ENCODE measurements at regions not wholly inside any gene's neighbourhood (a gene's known extent, or its start where the extent isn't known, plus 50 kb on each side); places are given as distances from the start of the nearest gene placed in this dataset.

- no peak overlapping the region for H3K4me3 Mint-ChIP-seq (ENCODE audit: low read depth)
- no peak overlapping the region for H3K27ac Mint-ChIP-seq
- no peaks in the 10 kb centered on the region for H3K4me1 Mint-ChIP-seq (ENCODE audit: low read depth)
- no peak for DNase-seq (ENCODE audit: low spot score)
- peaks cover 7% of the 10 kb centered on the region for H3K9me3 Mint-ChIP-seq
- H3K36me3 Mint-ChIP-seq (ENCODE audit: low read depth), result no peaks in the 10 kb centered on the region
- no peaks in the 10 kb centered on the region for H3K27me3 Mint-ChIP-seq (ENCODE audit: low read depth)
- intact Hi-C loops (cut with micrococcal nuclease), result no loop called here
Measured at GRCh38 chr5:43973318-43973717, 370.3 kb downstream of the NNT start.

GRCh38 chr5:43967165-43967564 is 364.2 kb downstream of the NNT start:
- Mint-ChIP-seq H3K27me3 (ENCODE audit: low read depth) (no peaks in the 10 kb centered on the region), H3K4me1 (ENCODE audit: low read depth) (no peaks in the 10 kb centered on the region), H3K36me3 (ENCODE audit: low read depth) (no peaks in the 10 kb centered on the region), H3K27ac (no peak overlapping the region), H3K9me3 (peaks cover 38% of the 10 kb centered on the region), H3K4me3 (ENCODE audit: low read depth) (no peak overlapping the region)
- intact Hi-C loops (cut with micrococcal nuclease), result no loop called here
- DNase-seq (ENCODE audit: low spot score), result no peak

DNA sequence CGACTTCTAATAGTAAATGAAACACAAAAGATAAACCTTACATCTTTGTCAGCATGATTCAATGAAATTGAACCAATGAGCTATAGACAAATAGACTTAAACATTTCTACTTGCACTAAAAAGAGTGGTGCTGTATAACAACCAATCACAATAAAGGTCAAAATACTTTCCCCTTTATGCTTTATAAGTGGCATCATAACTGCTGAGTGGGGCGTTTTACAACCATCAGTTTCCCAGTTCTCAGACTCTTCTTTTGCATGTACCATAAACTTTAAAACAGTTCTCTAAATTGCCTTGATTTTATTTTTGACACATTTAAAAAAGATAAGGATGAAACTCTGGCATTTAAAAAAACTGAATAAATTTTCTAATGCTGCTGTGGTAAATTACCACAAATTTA is 356.2 kb downstream of the NNT start:
- H3K9me3 Mint-ChIP-seq, result peaks cover 21% of the 10 kb centered on the region
- no peaks in the 10 kb centered on the region for H3K27me3 Mint-ChIP-seq (ENCODE audit: low read depth)
- no peaks in the 10 kb centered on the region for H3K36me3 Mint-ChIP-seq (ENCODE audit: low read depth)
- no peak overlapping the region for H3K4me3 Mint-ChIP-seq (ENCODE audit: low read depth)
- no peak for DNase-seq (ENCODE audit: low spot score)
- H3K4me1 Mint-ChIP-seq (ENCODE audit: low read depth), result no peaks in the 10 kb centered on the region
- intact Hi-C loops (cut with micrococcal nuclease), result no loop called here
- no peak overlapping the region for H3K27ac Mint-ChIP-seq

GRCh38 chr5:43947935-43948334 is 345.0 kb downstream of the NNT start:
- no peak for DNase-seq (ENCODE audit: low spot score)
- Mint-ChIP-seq H3K4me3 (ENCODE audit: low read depth) (no peak overlapping the region), H3K27ac (no peak overlapping the region), H3K4me1 (ENCODE audit: low read depth) (no peaks in the 10 kb centered on the region), H3K36me3 (ENCODE audit: low read depth) (no peaks in the 10 kb centered on the region), H3K9me3 (peaks cover 31% of the 10 kb centered on the region), H3K27me3 (ENCODE audit: low read depth) (no peaks in the 10 kb centered on the region)
- intact Hi-C loops (cut with micrococcal nuclease), result no loop called here

DNA sequence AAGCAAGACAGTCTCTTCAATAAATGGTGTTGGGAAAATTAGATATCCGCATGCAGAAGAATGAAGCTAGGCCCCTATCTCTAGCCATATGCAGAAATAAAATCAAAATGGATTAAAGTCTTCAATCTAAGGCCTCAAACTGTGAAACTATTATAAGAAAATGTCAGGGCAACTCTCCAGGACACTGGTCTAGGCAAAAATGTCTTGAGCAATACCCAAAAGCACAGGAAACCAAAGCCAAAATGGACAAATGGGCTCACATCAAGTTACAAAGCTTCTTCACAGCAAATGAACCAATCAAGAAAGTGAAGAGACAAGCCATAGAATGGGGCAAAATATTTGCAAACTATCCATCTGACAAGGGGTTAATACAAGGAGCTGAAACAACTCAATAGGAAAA is 338.8 kb downstream of the NNT start:
- Mint-ChIP-seq H3K27ac (no peak overlapping the region), H3K4me3 (ENCODE audit: low read depth) (no peak overlapping the region), H3K36me3 (ENCODE audit: low read depth) (no peaks in the 10 kb centered on the region), H3K4me1 (ENCODE audit: low read depth) (no peaks in the 10 kb centered on the region), H3K9me3 (peaks cover 33% of the 10 kb centered on the region), H3K27me3 (ENCODE audit: low read depth) (no peaks in the 10 kb centered on the region)
- no peak for DNase-seq (ENCODE audit: low spot score)
- intact Hi-C loops (cut with micrococcal nuclease), result no loop called here

DNA sequence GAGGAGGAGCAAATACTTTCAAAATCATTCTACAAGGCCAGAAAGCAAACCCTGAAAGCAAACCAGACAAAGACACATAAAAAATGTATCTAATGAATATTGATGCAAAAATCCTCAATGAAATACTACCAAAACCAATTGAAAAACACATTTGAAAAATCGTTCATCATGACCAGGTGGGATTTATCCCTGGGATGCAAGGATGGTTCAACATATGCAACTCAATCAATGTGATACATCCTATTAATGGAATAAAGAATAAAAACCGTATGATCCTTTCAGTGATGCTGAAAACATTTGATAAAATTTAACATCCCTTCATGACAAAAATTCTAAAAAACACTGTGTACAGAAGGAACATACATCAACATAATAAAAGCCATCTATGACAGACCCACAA is 337.6 kb downstream of the NNT start:
- Mint-ChIP-seq H3K4me1 (ENCODE audit: low read depth) (no peaks in the 10 kb centered on the region), H3K4me3 (ENCODE audit: low read depth) (no peak overlapping the region), H3K27me3 (ENCODE audit: low read depth) (no peaks in the 10 kb centered on the region), H3K36me3 (ENCODE audit: low read depth) (no peaks in the 10 kb centered on the region), H3K9me3 (peaks cover 32% of the 10 kb centered on the region), H3K27ac (no peak overlapping the region)
- DNase-seq (ENCODE audit: low spot score), result no peak
- intact Hi-C loops (cut with micrococcal nuclease), result no loop called here

GRCh38 chr5:43926923-43927322 is 323.9 kb downstream of the NNT start:
- Mint-ChIP-seq H3K27me3 (ENCODE audit: low read depth) (no peaks in the 10 kb centered on the region), H3K9me3 (peaks cover 11% of the 10 kb centered on the region), H3K36me3 (ENCODE audit: low read depth) (no peaks in the 10 kb centered on the region), H3K27ac (no peak overlapping the region), H3K4me1 (ENCODE audit: low read depth) (no peaks in the 10 kb centered on the region), H3K4me3 (ENCODE audit: low read depth) (no peak overlapping the region)
- DNase-seq (ENCODE audit: low spot score), result no peak
- intact Hi-C loops (cut with micrococcal nuclease), result no loop called here

GRCh38 chr5:43920422-43920821 is 317.4 kb downstream of the NNT start:
- DNase-seq (ENCODE audit: low spot score), result no peak
- Mint-ChIP-seq H3K9me3 (peaks cover 6% of the 10 kb centered on the region), H3K4me1 (ENCODE audit: low read depth) (no peaks in the 10 kb centered on the region), H3K36me3 (ENCODE audit: low read depth) (no peaks in the 10 kb centered on the region), H3K27me3 (ENCODE audit: low read depth) (no peaks in the 10 kb centered on the region), H3K4me3 (ENCODE audit: low read depth) (no peak overlapping the region), H3K27ac (no peak overlapping the region)
- intact Hi-C loops (cut with micrococcal nuclease), result no loop called here

GRCh38 chr5:43917925-43918324 is 314.9 kb downstream of the NNT start:
- Mint-ChIP-seq H3K36me3 (ENCODE audit: low read depth) (no peaks in the 10 kb centered on the region), H3K27me3 (ENCODE audit: low read depth) (no peaks in the 10 kb centered on the region), H3K4me1 (ENCODE audit: low read depth) (no peaks in the 10 kb centered on the region), H3K27ac (no peak overlapping the region), H3K9me3 (peaks cover 6% of the 10 kb centered on the region), H3K4me3 (ENCODE audit: low read depth) (no peak overlapping the region)
- intact Hi-C loops (cut with micrococcal nuclease), result no loop called here
- no peak for DNase-seq (ENCODE audit: low spot score)

GRCh38 chr5:43903129-43903528 is 300.1 kb downstream of the NNT start:
- Mint-ChIP-seq H3K4me1 (ENCODE audit: low read depth) (no peaks in the 10 kb centered on the region), H3K36me3 (ENCODE audit: low read depth) (no peaks in the 10 kb centered on the region), H3K27me3 (ENCODE audit: low read depth) (no peaks in the 10 kb centered on the region), H3K27ac (no peak overlapping the region), H3K4me3 (ENCODE audit: low read depth) (no peak overlapping the region), H3K9me3 (peaks cover 3% of the 10 kb centered on the region)
- no peak for DNase-seq (ENCODE audit: low spot score)
- intact Hi-C loops (cut with micrococcal nuclease), result no loop called here

DNA sequence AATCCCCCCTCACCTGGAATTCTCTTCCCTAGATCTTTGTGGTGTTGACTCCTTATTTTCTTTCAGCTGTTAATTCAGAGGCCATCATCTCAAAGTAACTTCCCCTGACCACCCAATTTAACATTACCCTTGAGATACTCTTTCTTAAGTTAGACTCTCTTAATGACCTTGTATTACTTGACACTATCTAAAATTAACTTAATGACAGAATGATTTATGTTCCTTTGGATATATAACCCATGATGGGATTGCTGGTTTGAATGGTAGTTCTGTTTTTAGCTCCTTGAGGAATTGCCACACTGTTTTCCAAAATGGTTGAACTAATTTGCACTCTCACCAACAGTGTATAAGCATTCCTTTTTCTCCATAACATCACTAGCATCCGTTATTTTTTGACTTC is 298.0 kb downstream of the NNT start:
- DNase-seq (ENCODE audit: low spot score), result no peak
- H3K27ac Mint-ChIP-seq, result no peak overlapping the region

GRCh38 chr5:43895876-43896275 is 292.9 kb downstream of the NNT start:
- H3K9me3 Mint-ChIP-seq, result peaks cover 2% of the 10 kb centered on the region
- DNase-seq (ENCODE audit: low spot score), result no peak
- no peaks in the 10 kb centered on the region for H3K4me1 Mint-ChIP-seq (ENCODE audit: low read depth)
- no peaks in the 10 kb centered on the region for H3K36me3 Mint-ChIP-seq (ENCODE audit: low read depth)
- no peaks in the 10 kb centered on the region for H3K27me3 Mint-ChIP-seq (ENCODE audit: low read depth)
- H3K4me3 Mint-ChIP-seq (ENCODE audit: low read depth), result no peak overlapping the region
- H3K27ac Mint-ChIP-seq, result no peak overlapping the region
- intact Hi-C loops (cut with micrococcal nuclease), result no loop called here

More for the DNA sequence above, 298.0 kb downstream of the NNT start:
- peaks cover 3% of the 10 kb centered on the region for H3K9me3 Mint-ChIP-seq
- intact Hi-C loops (cut with micrococcal nuclease), result no loop called here
- no peaks in the 10 kb centered on the region for H3K27me3 Mint-ChIP-seq (ENCODE audit: low read depth)
- H3K4me1 Mint-ChIP-seq (ENCODE audit: low read depth), result no peaks in the 10 kb centered on the region
- no peak overlapping the region for H3K4me3 Mint-ChIP-seq (ENCODE audit: low read depth)
- no peaks in the 10 kb centered on the region for H3K36me3 Mint-ChIP-seq (ENCODE audit: low read depth)

DNA sequence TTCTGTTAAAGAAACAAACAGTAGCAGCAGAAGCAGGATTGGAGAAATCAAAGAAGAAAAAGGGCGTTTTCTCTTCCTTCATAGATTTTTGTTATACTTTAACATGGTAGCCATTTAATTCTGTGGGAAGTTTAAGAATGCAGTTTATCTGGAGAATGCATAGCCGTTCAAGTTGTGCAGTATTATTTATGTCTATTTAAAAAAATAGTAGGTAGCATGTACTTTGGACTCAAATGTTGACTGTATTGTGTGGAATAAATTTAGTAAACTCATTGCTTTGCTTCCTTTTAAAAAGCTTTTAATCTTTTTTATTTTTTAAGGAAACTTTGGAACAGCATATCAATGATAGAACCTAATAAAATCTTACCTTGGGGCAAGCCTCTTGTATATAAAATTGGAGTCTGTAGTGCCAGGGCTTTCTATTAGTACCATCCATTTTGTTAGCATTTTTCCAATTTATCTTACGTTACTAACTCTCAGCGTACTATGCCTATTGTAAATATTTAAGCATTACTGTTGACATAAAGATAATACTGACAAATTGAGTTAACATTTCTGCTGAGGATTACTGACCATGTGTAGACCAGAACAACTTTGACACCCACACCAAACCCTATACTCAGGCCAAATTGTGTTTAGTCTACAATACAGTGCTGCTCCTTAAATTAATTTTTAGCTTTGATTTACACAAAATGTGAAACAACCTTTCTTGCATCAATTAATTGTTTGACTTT is 291.1 kb downstream of the NNT start:
- Mint-ChIP-seq H3K27ac (no peak overlapping the region), H3K36me3 (ENCODE audit: low read depth) (no peaks in the 10 kb centered on the region)

GRCh38 chr5:43891112-43891511 is 288.1 kb downstream of the NNT start:
- no peaks in the 10 kb centered on the region for H3K27me3 Mint-ChIP-seq (ENCODE audit: low read depth)
- no peaks in the 10 kb centered on the region for H3K36me3 Mint-ChIP-seq (ENCODE audit: low read depth)
- H3K9me3 Mint-ChIP-seq, result no peaks in the 10 kb centered on the region
- H3K4me1 Mint-ChIP-seq (ENCODE audit: low read depth), result no peaks in the 10 kb centered on the region
- H3K27ac Mint-ChIP-seq, result no peak overlapping the region
- no peak for DNase-seq (ENCODE audit: low spot score)
- no peak overlapping the region for H3K4me3 Mint-ChIP-seq (ENCODE audit: low read depth)
- intact Hi-C loops (cut with micrococcal nuclease), result no loop called here

More for the DNA sequence above, 291.1 kb downstream of the NNT start:
- Mint-ChIP-seq H3K4me1 (ENCODE audit: low read depth) (no peaks in the 10 kb centered on the region), H3K4me3 (ENCODE audit: low read depth) (no peak overlapping the region), H3K9me3 (no peaks in the 10 kb centered on the region), H3K27me3 (ENCODE audit: low read depth) (no peaks in the 10 kb centered on the region)
- intact Hi-C loops (cut with micrococcal nuclease), result no loop called here
- no peak for DNase-seq (ENCODE audit: low spot score)

Data from activated T-helper 2 cell treated with anti-CD3 and anti-CD28 coated beads, Interferon-gamma antibody, Interleukin-2, Interleukin-4, amounts not matched to agents 10 μg/mL and 5 μg/mL and 100 μg/mL, durations not matched to agents 14 hours and 24 hours and 36 hours (primary cell).